PFSK-1 (cell line): ENCODE measurements at regions not wholly inside any gene's neighbourhood (a gene's known extent, or its start where the extent isn't known, plus 50 kb on each side); places are given as distances from the start of the nearest gene placed in this dataset.

ENCODE experiments used
- FOXP2 ChIP-seq: optimal IDR thresholded peaks from 2 replicates; pipeline ENCODE3; 2011; ENCODE audit warnings: borderline replicate concordance, control low read depth, inconsistent platforms; ENCODE audit not compliant: insufficient read depth; ENCODE audit errors: extremely low read length, extremely low read depth
- POLR2AphosphoS5 ChIP-seq: IDR thresholded peaks from 2 replicates; pipeline ENCODE4 v1.6.1; 2012; ENCODE audit warnings: low read depth, mild to moderate bottlenecking, control low read depth, low read length, moderate library complexity
- SIN3A ChIP-seq: IDR thresholded peaks from 2 replicates; pipeline ENCODE4 v1.6.1; 2012; ENCODE audit warnings: mild to moderate bottlenecking, low read length, moderate library complexity, borderline replicate concordance; ENCODE audit not compliant: insufficient read depth
- TAF1 ChIP-seq: IDR thresholded peaks from 2 replicates; pipeline ENCODE4 v1.6.1; 2012; ENCODE audit warnings: low read length, control low read depth, borderline replicate concordance; ENCODE audit not compliant: insufficient read depth
- TF ChIP-seq, protein P1 (sequence below), 2 experiments: IDR thresholded peaks; 2 replicates each; pipeline versions ENCODE4 v1.6.1 to v1.8.0; 2011 to 2012; ENCODE audit warnings: low read depth in 2 of 2, low read length in 2 of 2, control low read depth in 1 of 2, inconsistent platforms in 1 of 2, mild to moderate bottlenecking in 1 of 2, moderate library complexity in 1 of 2; ENCODE audit not compliant: insufficient read depth in 1 of 2

DNA sequence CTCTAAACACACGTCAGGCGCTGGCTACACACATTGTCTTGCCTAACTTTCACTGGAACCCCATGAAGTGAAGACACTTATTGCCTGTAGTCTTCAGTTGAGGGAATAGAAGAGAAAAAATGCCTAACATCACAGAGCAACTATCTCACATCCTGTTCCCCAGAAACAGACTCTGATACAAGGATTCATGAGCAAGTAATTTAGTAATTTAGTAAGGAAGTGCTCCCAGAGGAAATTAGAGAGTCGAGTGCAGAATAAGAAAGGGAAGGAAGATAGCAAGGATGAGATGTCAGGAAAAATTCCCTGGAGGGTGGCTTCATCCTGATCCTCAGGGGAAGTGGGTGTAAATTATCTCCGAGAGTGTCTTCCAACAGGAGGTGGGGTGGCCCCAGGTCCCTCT lies 104.0 kb downstream of the FOXA2 start:
- TF ChIP-seq SIN3A (no peak), FOXP2 (no peak), TAF1 (no peak), POLR2AphosphoS5 (no peak)
- TF ChIP-seq, protein P1, sequence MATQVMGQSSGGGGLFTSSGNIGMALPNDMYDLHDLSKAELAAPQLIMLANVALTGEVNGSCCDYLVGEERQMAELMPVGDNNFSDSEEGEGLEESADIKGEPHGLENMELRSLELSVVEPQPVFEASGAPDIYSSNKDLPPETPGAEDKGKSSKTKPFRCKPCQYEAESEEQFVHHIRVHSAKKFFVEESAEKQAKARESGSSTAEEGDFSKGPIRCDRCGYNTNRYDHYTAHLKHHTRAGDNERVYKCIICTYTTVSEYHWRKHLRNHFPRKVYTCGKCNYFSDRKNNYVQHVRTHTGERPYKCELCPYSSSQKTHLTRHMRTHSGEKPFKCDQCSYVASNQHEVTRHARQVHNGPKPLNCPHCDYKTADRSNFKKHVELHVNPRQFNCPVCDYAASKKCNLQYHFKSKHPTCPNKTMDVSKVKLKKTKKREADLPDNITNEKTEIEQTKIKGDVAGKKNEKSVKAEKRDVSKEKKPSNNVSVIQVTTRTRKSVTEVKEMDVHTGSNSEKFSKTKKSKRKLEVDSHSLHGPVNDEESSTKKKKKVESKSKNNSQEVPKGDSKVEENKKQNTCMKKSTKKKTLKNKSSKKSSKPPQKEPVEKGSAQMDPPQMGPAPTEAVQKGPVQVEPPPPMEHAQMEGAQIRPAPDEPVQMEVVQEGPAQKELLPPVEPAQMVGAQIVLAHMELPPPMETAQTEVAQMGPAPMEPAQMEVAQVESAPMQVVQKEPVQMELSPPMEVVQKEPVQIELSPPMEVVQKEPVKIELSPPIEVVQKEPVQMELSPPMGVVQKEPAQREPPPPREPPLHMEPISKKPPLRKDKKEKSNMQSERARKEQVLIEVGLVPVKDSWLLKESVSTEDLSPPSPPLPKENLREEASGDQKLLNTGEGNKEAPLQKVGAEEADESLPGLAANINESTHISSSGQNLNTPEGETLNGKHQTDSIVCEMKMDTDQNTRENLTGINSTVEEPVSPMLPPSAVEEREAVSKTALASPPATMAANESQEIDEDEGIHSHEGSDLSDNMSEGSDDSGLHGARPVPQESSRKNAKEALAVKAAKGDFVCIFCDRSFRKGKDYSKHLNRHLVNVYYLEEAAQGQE (IDR thresholded peaks at IDR 0.05; ENCODE audit: insufficient read depth in 1 of 2, low read depth in 2 of 2, low read length in 2 of 2): no peak

DNA sequence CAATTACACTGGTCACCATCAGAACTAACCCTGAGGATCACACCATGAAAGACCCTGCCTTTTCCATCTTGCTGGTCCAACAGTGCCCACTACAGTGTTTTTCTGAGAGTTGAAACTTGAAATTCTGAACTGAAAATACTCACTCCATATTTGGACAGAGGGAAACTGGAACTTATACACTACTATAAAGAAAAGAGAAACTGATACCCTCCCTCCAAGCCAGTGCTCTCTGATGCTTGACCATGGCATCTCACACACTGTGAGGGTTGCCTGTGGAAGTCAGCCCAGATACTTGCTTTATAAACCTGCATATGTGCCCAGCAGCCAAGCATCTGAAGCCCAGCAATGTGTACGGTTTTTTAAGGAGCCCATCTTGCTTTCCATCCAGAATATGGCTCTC lies 108.7 kb downstream of the FOXA2 start:
- TF ChIP-seq, protein P1 (IDR thresholded peaks at IDR 0.05; ENCODE audit: insufficient read depth in 1 of 2, low read depth in 2 of 2, low read length in 2 of 2): no peak
- TF ChIP-seq TAF1: no peak
- TF ChIP-seq SIN3A: no peak
- TF ChIP-seq FOXP2: no peak
- TF ChIP-seq POLR2AphosphoS5: no peak

DNA sequence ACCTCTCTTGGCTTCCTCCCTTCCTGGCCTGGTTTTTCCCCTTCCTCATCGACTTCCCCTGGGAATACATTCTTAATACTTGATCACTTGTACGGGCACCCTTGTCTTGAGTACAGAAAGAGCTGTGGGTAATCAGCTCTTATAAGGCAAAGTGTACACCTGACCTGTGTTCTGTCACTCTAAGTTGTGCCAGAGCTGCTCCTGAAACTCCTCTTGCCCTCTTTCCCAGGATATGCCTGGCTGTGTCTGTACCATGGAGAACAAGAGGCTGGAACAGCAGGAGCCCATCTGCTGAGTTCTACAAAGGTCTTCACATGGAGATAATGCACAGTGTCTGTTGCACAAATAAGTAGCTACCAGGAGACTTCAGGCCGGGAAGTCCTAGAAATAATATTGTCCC lies 110.1 kb downstream of the FOXA2 start:
- TF ChIP-seq, protein P1 (IDR thresholded peaks at IDR 0.05; ENCODE audit: insufficient read depth in 1 of 2, low read depth in 2 of 2, low read length in 2 of 2): no peak
- no peak for TF ChIP-seq FOXP2
- TF ChIP-seq POLR2AphosphoS5: no peak

DNA sequence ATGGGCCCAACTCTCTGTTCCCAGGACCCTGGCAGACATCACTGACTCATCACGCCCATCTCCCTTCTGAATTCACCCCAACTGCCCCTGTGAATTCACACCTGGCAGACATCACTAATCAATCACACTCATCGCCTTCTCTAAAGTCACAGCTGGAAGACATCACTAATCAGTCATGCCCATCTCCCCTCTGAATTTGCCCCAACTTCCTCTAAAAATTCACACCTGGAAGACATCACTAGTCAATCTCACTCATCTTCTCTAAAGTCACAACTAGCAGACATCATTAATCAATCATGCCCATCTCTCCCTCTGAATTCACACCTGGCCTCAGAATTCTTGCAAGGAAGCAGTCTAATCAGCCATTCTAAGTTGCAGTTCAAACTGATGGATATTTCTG lies 111.1 kb downstream of the FOXA2 start:
- TF ChIP-seq, protein P1 (IDR thresholded peaks at IDR 0.05; ENCODE audit: insufficient read depth in 1 of 2, low read depth in 2 of 2, low read length in 2 of 2): no peak
- no peak for TF ChIP-seq TAF1
- no peak for TF ChIP-seq SIN3A
- no peak for TF ChIP-seq FOXP2
- no peak for TF ChIP-seq POLR2AphosphoS5

DNA sequence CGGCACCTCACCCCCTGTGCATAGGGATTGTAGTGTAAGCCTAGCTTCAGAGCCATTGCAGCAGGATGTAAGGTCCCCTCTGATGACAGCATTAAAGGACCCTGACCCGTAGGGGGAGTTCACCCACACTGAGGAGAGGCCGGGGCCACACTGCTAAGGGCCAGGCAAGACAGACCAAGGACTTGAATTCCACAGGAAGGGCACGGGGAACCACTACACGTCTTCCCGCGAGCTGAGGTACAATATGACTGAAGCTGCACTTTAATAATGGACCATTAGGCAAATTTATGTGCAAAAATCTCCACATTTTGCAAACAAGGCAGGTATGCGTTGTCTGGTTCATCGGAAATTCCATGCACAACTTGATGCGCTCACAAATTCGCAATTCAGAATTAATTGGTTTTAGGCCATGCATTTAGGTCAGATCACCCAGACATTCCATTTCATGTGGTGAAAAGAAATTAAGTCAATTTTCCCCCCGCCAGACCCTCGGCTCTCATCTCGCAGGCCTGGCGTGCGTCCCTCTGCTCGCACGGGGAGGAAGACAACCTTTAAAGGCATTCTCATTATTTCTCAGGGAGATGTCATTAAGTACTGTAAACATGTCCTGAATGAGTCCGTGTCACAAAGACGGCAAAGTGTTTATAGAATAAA lies 111.8 kb downstream of the FOXA2 start:
- TF ChIP-seq TAF1 (no peak), FOXP2 (no peak), SIN3A (no peak), POLR2AphosphoS5 (no peak)
- TF ChIP-seq, protein P1 (IDR thresholded peaks at IDR 0.05; ENCODE audit: insufficient read depth in 1 of 2, low read depth in 2 of 2, low read length in 2 of 2): no peak
